K562 (cell line): ENCODE measurements at regions not wholly inside any gene's neighbourhood (a gene's known extent, or its start where the extent isn't known, plus 50 kb on each side); places are given as distances from the start of the nearest gene placed in this dataset.

Experiments
- ATAC-seq: fragments of 200-7000 bp; cut with Tn5 transposase; 3 replicates; pipeline ENCODE4 v1.9.1; 2020; ENCODE audit warnings: moderate library complexity
- BruUV-seq: library from RNA; stranded (reverse); fragments of 400-500 nt; replicated peaks from 2 replicates; lab custom pipeline; 2021; lab: Mats Ljungman, UMichigan
- CTCF ChIA-PET: fragments of 300-600 bp; formaldehyde crosslinking; extraction: SDS; loops from one replicate; lab custom pipeline; 2021; ENCODE audit warnings: low intra/inter-chr PET ratio; lab: Yijun Ruan, JAX
- POLR2A ChIA-PET: fragments of 300-600, 350-650 bp; sonication (Branson Sonifier 250); formaldehyde crosslinking; extraction: SDS; loops from one replicate; lab custom pipeline; 2021; ENCODE audit warnings: antibody characterized with exemption, inconsistent platforms; lab: Yijun Ruan, JAX
- DNase-seq, 4 experiments: peaks; one replicate each; pipeline versions ENCODE4 v3.0.0 to v3.0.0-alpha.2; 2011 to 2018; ENCODE audit warnings: low spot score in 3 of 4, mixed read lengths in 3 of 4; ENCODE audit errors: extremely low read depth in 1 of 4
- FAIRE-seq: peaks from 2 replicates; lab custom pipeline; 2011; peaks lifted over from hg19 to GRCh38; lab: Jason Lieb, UNC
- H2AFZ ChIP-seq: 2 replicates; pipeline ENCODE4 v1.6.0; 2011; ENCODE audit warnings: low read depth, low read length, control low read depth, inconsistent platforms
- H3K27ac ChIP-seq: fragments of 200-600 bp; 3 replicates; pipeline ENCODE4 v1.8.0; 2011; ENCODE audit warnings: low read depth, mild to moderate bottlenecking, control low read depth, inconsistent platforms, low read length, moderate library complexity, mixed read lengths; ENCODE audit errors: extremely low read depth
- H3K27me3 ChIP-seq, 2 experiments: fragments of 300-600 bp in 1 of 2; 2 replicates in 1 of 2; 3 replicates in 1 of 2; pipeline versions ENCODE4 v1.6.0 to v1.8.0; 2011; ENCODE audit warnings: inconsistent platforms in 2 of 2, low read length in 2 of 2, mild to moderate bottlenecking in 1 of 2, mixed read lengths in 1 of 2, moderate library complexity in 1 of 2; ENCODE audit not compliant: control insufficient read depth in 2 of 2, insufficient read depth in 2 of 2
- H3K36me3 ChIP-seq: fragments of 300-600 bp; 3 replicates; pipeline ENCODE4 v1.8.0; 2011; ENCODE audit warnings: mild to moderate bottlenecking, low read length, inconsistent platforms; ENCODE audit not compliant: control insufficient read depth, insufficient read depth
- H3K4me1 ChIP-seq, 2 experiments: fragments of 200-600 bp in 1 of 2; replicated peaks in 1 of 2; 2 replicates in 1 of 2; 3 replicates in 1 of 2; pipeline versions ENCODE4 v1.5.1 to v1.8.0; 2011; ENCODE audit warnings: inconsistent platforms in 2 of 2, low read length in 2 of 2, mild to moderate bottlenecking in 1 of 2, mixed read lengths in 1 of 2, moderate library complexity in 1 of 2; ENCODE audit not compliant: control insufficient read depth in 2 of 2, insufficient read depth in 2 of 2
- H3K4me2 ChIP-seq: 2 replicates; pipeline ENCODE4 v1.6.1; 2011; ENCODE audit warnings: low read length, control low read depth, inconsistent platforms, mixed read lengths; ENCODE audit not compliant: insufficient read depth
- H3K4me3 ChIP-seq: fragments of 200-600 bp; sonication (generic), shearing (Covaris generic); 2 replicates; pipeline ENCODE4 v1.5.1; 2016; ENCODE audit warnings: control low read depth, inconsistent platforms
- H3K79me2 ChIP-seq: fragments of 200-600 bp; 3 replicates; pipeline ENCODE4 v1.8.0; 2011; ENCODE audit warnings: low read length, inconsistent platforms; ENCODE audit not compliant: control insufficient read depth, insufficient read depth
- H3K9ac ChIP-seq, 2 experiments: 2 replicates each; pipeline versions ENCODE4 v1.6.0 to v1.6.1; 2011; ENCODE audit warnings: low read depth in 2 of 2, low read length in 2 of 2, control low read depth in 1 of 2, inconsistent platforms in 1 of 2, mild to moderate bottlenecking in 1 of 2, mixed read lengths in 1 of 2; ENCODE audit not compliant: insufficient read depth in 1 of 2
- H3K9me1 ChIP-seq: one replicate; pipeline ENCODE4 v1.6.0; 2011; ENCODE audit warnings: inconsistent platforms, mild to moderate bottlenecking, low read length, moderate library complexity; ENCODE audit not compliant: control insufficient read depth, insufficient read depth
- H3K9me3 ChIP-seq: replicated peaks from 2 replicates; pipeline ENCODE4 v1.5.1; 2011; ENCODE audit warnings: low read depth, low read length, inconsistent platforms; ENCODE audit not compliant: control insufficient read depth, insufficient read depth
- H4K20me1 ChIP-seq: replicated peaks from 2 replicates; pipeline ENCODE4 v1.6.1; 2011; ENCODE audit warnings: low read length, inconsistent platforms, mixed read lengths; ENCODE audit not compliant: control insufficient read depth, insufficient read depth
- CHD4 ChIP-seq: fragments of 200-600 bp; sonication (generic); IDR thresholded peaks from 3 replicates; pipeline ENCODE4 v1.6.1; 2012; ENCODE audit warnings: low read depth, mild to moderate bottlenecking, mixed read lengths, low read length, inconsistent platforms; ENCODE audit not compliant: insufficient read depth, insufficient replicate concordance, poor library complexity, severe bottlenecking
- CXXC5 ChIP-seq: fragments of 250-450 bp; sonication (Bioruptor Pico); IDR thresholded peaks from 2 replicates; pipeline ENCODE4 v1.8.0; 2022; ENCODE audit warnings: inconsistent platforms, mild to moderate bottlenecking, moderate library complexity
- FOXP4 ChIP-seq: sonication (generic); formaldehyde crosslinking; IDR thresholded peaks from 2 replicates; pipeline ENCODE4 v1.8.0; 2022; ENCODE audit warnings: mild to moderate bottlenecking, missing genetic modification reagents, borderline replicate concordance
- LCOR ChIP-seq: sonication (generic); formaldehyde crosslinking; IDR thresholded peaks from 2 replicates; pipeline ENCODE4 v1.8.0; 2022; ENCODE audit warnings: mild to moderate bottlenecking, missing genetic modification reagents
- MIER1 ChIP-seq: fragments of 450-650 bp; IDR thresholded peaks from 2 replicates; pipeline ENCODE4 v1.6.1; 2016; ENCODE audit warnings: antibody characterized with exemption, mild to moderate bottlenecking, low read depth
- OTX1 ChIP-seq: fragments of 450-650 bp; formaldehyde crosslinking; IDR thresholded peaks from 2 replicates; pipeline ENCODE4 v1.4.0; 2022; ENCODE audit warnings: mild to moderate bottlenecking
- ZNF655 ChIP-seq: fragments of 250-450 bp; sonication (Bioruptor Pico); IDR thresholded peaks from 2 replicates; pipeline ENCODE4 v1.5.0; 2021
- in situ Hi-C: fragments of 300-500 bp; cut with MboI; formaldehyde crosslinking; loops from 4 replicates; pipeline ENCODE4 v1.15.0; 2018; ENCODE audit warnings: inconsistent platforms, mixed read lengths
- intact Hi-C: fragments of 100-400 bp; cut with micrococcal nuclease; formaldehyde crosslinking; loops from 2 replicates; pipeline ENCODE4 v1.14.2; 2022
- TF ChIP-seq, protein P1 (sequence below): fragments of 250-450 bp; sonication (Bioruptor Pico); IDR thresholded peaks from 2 replicates; pipeline ENCODE4 v1.5.0; 2020; ENCODE audit warnings: mild to moderate bottlenecking
- TF ChIP-seq, protein P2 (sequence below): IDR thresholded peaks from 2 replicates; pipeline ENCODE4 v1.6.1; 2014; ENCODE audit warnings: antibody characterized with exemption

DNA sequence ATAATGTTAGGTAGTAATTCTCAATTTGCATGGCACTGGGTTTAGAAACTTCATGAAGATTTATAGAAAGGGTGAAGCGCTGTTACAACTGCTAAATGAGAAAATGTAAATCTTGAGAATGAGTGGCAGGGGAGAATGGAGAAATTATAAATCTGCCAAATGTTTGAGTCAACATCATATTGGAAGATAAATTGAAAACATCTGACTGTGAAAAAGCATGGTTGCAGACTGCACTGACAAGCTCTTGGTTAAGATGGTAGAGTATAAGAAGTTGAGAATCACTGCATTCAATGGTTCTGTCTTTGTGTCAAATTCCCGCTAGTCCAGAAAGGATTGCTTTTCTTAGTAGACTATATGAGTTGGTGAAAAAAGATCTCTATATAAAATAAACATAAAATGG is 113.3 kb upstream of the DUSP10 start (continued):
- TF ChIP-seq LCOR (CRISPR knock-in tag) (no peak), ZNF655 (CRISPR knock-in tag) (no peak), MIER1 (no peak)
- TF ChIP-seq, protein P1, sequence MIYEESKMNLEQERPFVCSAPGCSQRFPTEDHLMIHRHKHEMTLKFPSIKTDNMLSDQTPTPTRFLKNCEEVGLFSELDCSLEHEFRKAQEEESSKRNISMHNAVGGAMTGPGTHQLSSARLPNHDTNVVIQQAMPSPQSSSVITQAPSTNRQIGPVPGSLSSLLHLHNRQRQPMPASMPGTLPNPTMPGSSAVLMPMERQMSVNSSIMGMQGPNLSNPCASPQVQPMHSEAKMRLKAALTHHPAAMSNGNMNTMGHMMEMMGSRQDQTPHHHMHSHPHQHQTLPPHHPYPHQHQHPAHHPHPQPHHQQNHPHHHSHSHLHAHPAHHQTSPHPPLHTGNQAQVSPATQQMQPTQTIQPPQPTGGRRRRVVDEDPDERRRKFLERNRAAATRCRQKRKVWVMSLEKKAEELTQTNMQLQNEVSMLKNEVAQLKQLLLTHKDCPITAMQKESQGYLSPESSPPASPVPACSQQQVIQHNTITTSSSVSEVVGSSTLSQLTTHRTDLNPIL (CRISPR knock-in tag), result no peak
- TF ChIP-seq, all 486 proteins: peak for 0

- ChIA-PET CTCF (no interaction called here), POLR2A (no interaction called here)
- ATAC-seq (no peak), FAIRE-seq (no peak), DNase-seq (no peak)
- Histone ChIP-seq H3K27ac (no peak overlapping the region), H3K27me3 (no peaks in the 10 kb centered on the region), H3K9ac (no peak overlapping the region), H3K9me1 (no peaks in the 10 kb centered on the region), H4K20me1 (no peaks in the 10 kb centered on the region), H2AFZ (no peak overlapping the region), H3K4me1 (no peaks in the 10 kb centered on the region; a peak in 1 of 5 replicates), H3K36me3 (no peaks in the 10 kb centered on the region), H3K9me3 (no peaks in the 10 kb centered on the region), H3K4me3 (no peak overlapping the region), H3K4me2 (no peak overlapping the region), H3K79me2 (no peaks in the 10 kb centered on the region)
- in situ Hi-C loops (no loop called here), intact Hi-C loops (no loop called here)
- BruUV-seq, result no TSS peak
- TF ChIP-seq CHD4 (no peak), CXXC5 (CRISPR knock-in tag) (no peak), OTX1 (CRISPR knock-in tag) (no peak), FOXP4 (CRISPR knock-in tag) (no peak)
- TF ChIP-seq, protein P2, sequence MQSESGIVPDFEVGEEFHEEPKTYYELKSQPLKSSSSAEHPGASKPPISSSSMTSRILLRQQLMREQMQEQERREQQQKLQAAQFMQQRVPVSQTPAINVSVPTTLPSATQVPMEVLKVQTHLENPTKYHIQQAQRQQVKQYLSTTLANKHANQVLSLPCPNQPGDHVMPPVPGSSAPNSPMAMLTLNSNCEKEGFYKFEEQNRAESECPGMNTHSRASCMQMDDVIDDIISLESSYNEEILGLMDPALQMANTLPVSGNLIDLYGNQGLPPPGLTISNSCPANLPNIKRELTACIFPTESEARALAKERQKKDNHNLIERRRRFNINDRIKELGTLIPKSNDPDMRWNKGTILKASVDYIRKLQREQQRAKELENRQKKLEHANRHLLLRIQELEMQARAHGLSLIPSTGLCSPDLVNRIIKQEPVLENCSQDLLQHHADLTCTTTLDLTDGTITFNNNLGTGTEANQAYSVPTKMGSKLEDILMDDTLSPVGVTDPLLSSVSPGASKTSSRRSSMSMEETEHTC, result no peak
Measured at GRCh38 chr1:221851336-221851735, 109.4 kb upstream of the DUSP10 start.
